Epithelial cell of esophagus (primary cell): ENCODE measurements at regions not wholly inside any gene's neighbourhood (a gene's known extent, or its start where the extent isn't known, plus 50 kb on each side); places are given as distances from the start of the nearest gene placed in this dataset.

Source experiments
- DNase-seq: peaks from one replicate; pipeline ENCODE4 v3.0.0; 2010; ENCODE audit warnings: low read depth
- H3K4me3 ChIP-seq: 2 replicates; pipeline ENCODE4 v1.5.1; 2011; ENCODE audit warnings: mild to moderate bottlenecking, low read length, control low read depth
- CTCF ChIP-seq: IDR thresholded peaks from 2 replicates; pipeline ENCODE4 v1.5.1; 2011; ENCODE audit warnings: low read depth, mild to moderate bottlenecking, low read length, control low read depth, inconsistent platforms; ENCODE audit not compliant: insufficient read depth; ENCODE audit errors: missing control alignments

GRCh38 chr2:163405298-163405697, 330.5 kb downstream of the FIGN start:
- no peak for TF ChIP-seq CTCF
- no peak overlapping the region for H3K4me3 ChIP-seq
- DNase-seq = no peak

- no peak for TF ChIP-seq CTCF
- no peak overlapping the region for H3K4me3 ChIP-seq
- peak; percentile 57 for DNase-seq
Measured at GRCh38 chr2:163401481-163401880, 334.3 kb downstream of the FIGN start.

GRCh38 chr2:163397451-163397850, 338.4 kb downstream of the FIGN start:
- TF ChIP-seq CTCF = no peak
- H3K4me3 ChIP-seq = no peak overlapping the region
- DNase-seq = no peak

GRCh38 chr2:163395602-163396001, 340.2 kb downstream of the FIGN start:
- TF ChIP-seq CTCF = no peak
- DNase-seq = no peak
- no peak overlapping the region for H3K4me3 ChIP-seq

GRCh38 chr2:163389838-163390237, 346.0 kb downstream of the FIGN start:
- TF ChIP-seq CTCF = no peak

GRCh38 chr2:163375472-163375871, 360.3 kb downstream of the FIGN start:
- no peak overlapping the region for H3K4me3 ChIP-seq
- no peak for TF ChIP-seq CTCF
- no peak for DNase-seq

More at GRCh38 chr2:163389838-163390237, 346.0 kb downstream of the FIGN start:
- H3K4me3 ChIP-seq = no peak overlapping the region
- DNase-seq = no peak

GRCh38 chr2:163375070-163375469, 360.7 kb downstream of the FIGN start:
- DNase-seq = no peak
- no peak for TF ChIP-seq CTCF
- no peak overlapping the region for H3K4me3 ChIP-seq
